ENCODE measurements at regions not wholly inside any gene's neighbourhood (a gene's known extent, or its start where the extent isn't known, plus 50 kb on each side); places are given as distances from the start of the nearest gene placed in this dataset.
"Not testable (repeated sequence)": the region's sequence is repeated elsewhere in the genome, so short reads cannot be mapped to it uniquely, and the experiment has no call there.

- TF ChIP-seq CTCF (IDR thresholded peaks at IDR 0.05; ENCODE audit: unreplicated experiment): no peak
- ChIA-PET POLR2A (interaction anchor here (0.7 to 0.9 kb wide), 2 partner anchors 34 to 234 kb away, joined by 3 to 5 read pairs; no protein-coding TSS in a partner anchor), CTCF (interaction anchor here (0.6 kb wide), 1 partner anchor 403 kb away, joined by 3 read pairs; no protein-coding TSS in a partner anchor)
- Mint-ChIP-seq H3K4me1 (ENCODE audit: insufficient read depth, unreplicated experiment) (no peaks in the 10 kb centered on the region), H3K27me3 (ENCODE audit: insufficient read depth, unreplicated experiment) (peaks cover 43% of the 10 kb centered on the region), H3K27ac (ENCODE audit: low read depth, unreplicated experiment) (no peak overlapping the region), H3K36me3 (ENCODE audit: insufficient read depth, unreplicated experiment) (no peaks in the 10 kb centered on the region), H3K9me3 (ENCODE audit: unreplicated experiment) (peaks cover 7% of the 10 kb centered on the region), H3K4me3 (ENCODE audit: unreplicated experiment) (no peak overlapping the region)
- intact Hi-C loops (cut with micrococcal nuclease): no loop called here
- no TSS peak for BruUV-seq (replicated peaks)
- DNase-seq (ENCODE audit: unreplicated experiment): no peak
Observed at GRCh38 chrX:17983389-17983788, 122.3 kb upstream of the RAI2 start.

GRCh38 chrX:17977696-17978095, 116.6 kb upstream of the RAI2 start:
- ChIA-PET POLR2A (no interaction called here), CTCF (no interaction called here)
- intact Hi-C loops (cut with micrococcal nuclease): no loop called here
- Mint-ChIP-seq H3K4me3 (ENCODE audit: unreplicated experiment) (no peak overlapping the region), H3K27me3 (ENCODE audit: insufficient read depth, unreplicated experiment) (peaks cover 33% of the 10 kb centered on the region), H3K27ac (ENCODE audit: low read depth, unreplicated experiment) (no peak overlapping the region), H3K9me3 (ENCODE audit: unreplicated experiment) (peaks cover 14% of the 10 kb centered on the region), H3K4me1 (ENCODE audit: insufficient read depth, unreplicated experiment) (no peaks in the 10 kb centered on the region), H3K36me3 (ENCODE audit: insufficient read depth, unreplicated experiment) (no peaks in the 10 kb centered on the region)
- TF ChIP-seq CTCF (IDR thresholded peaks at IDR 0.05; ENCODE audit: unreplicated experiment): no peak
- DNase-seq (ENCODE audit: unreplicated experiment): no peak
- no TSS peak for BruUV-seq (replicated peaks)

DNA sequence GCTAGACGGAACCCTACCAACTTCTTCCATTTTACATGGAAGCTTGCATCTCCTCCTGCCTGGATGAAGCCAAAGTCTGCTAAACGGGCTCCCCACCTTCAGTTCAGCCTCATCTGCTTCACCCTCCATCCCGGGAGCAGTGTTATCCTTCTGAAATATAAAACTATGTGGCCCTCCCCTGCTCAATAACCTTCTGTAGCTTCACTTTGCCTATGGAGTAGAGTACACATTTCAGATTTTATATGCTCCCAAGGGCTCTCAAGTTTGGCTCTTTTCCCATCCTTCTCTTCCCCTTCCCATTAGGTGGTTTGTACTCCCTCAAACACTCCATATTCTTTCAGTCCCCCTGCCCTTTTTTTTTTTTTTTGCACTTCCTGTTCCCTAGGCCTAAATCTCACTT, 115.9 kb upstream of the RAI2 start:
- no peaks in the 10 kb centered on the region for H3K4me1 Mint-ChIP-seq (ENCODE audit: insufficient read depth, unreplicated experiment)
- POLR2A ChIA-PET: no interaction called here
- no peak overlapping the region for H3K27ac Mint-ChIP-seq (ENCODE audit: low read depth, unreplicated experiment)
- peaks cover 14% of the 10 kb centered on the region for H3K9me3 Mint-ChIP-seq (ENCODE audit: unreplicated experiment)
- TF ChIP-seq CTCF (IDR thresholded peaks at IDR 0.05; ENCODE audit: unreplicated experiment): no peak
- H3K36me3 Mint-ChIP-seq (ENCODE audit: insufficient read depth, unreplicated experiment): no peaks in the 10 kb centered on the region
- DNase-seq (ENCODE audit: unreplicated experiment): no peak
- intact Hi-C loops (cut with micrococcal nuclease): no loop called here
- CTCF ChIA-PET: no interaction called here
- no TSS peak for BruUV-seq (replicated peaks)
- peaks cover 37% of the 10 kb centered on the region for H3K27me3 Mint-ChIP-seq (ENCODE audit: insufficient read depth, unreplicated experiment)
- H3K4me3 Mint-ChIP-seq (ENCODE audit: unreplicated experiment): no peak overlapping the region

DNA sequence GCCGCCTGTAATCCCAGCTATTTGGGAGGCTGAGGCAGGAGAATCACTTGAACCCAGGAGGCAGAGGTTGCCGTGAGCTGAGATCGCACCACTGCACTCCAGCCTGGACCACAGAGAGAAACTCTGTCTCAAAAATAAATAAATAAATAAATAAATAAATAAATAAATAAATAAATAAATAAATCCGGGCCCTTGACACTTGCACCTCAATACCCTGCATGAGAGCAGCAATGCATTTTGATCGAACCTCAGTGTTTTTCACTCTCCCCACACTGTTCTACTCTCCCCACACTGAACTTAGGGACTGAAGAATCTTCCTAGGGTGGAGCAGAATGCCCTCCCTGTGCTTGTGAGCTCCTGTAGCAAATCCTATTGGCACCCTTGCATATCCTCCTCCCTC, 114.3 kb upstream of the RAI2 start:
- POLR2A ChIA-PET; H3K4me1 Mint-ChIP-seq (ENCODE audit: insufficient read depth, unreplicated experiment): not testable (repeated sequence)
- peaks cover 37% of the 10 kb centered on the region for H3K27me3 Mint-ChIP-seq (ENCODE audit: insufficient read depth, unreplicated experiment)

GRCh38 chrX:17968367-17968766, 107.3 kb upstream of the RAI2 start:
- no TSS peak for BruUV-seq (replicated peaks)
- H3K27me3 Mint-ChIP-seq (ENCODE audit: insufficient read depth, unreplicated experiment): peaks cover 30% of the 10 kb centered on the region
- no peak overlapping the region for H3K4me3 Mint-ChIP-seq (ENCODE audit: unreplicated experiment)
- CTCF ChIA-PET: no interaction called here
- no peaks in the 10 kb centered on the region for H3K36me3 Mint-ChIP-seq (ENCODE audit: insufficient read depth, unreplicated experiment)
- H3K27ac Mint-ChIP-seq (ENCODE audit: low read depth, unreplicated experiment): no peak overlapping the region
- H3K9me3 Mint-ChIP-seq (ENCODE audit: unreplicated experiment): no peaks in the 10 kb centered on the region
- POLR2A ChIA-PET: no interaction called here
- DNase-seq (ENCODE audit: unreplicated experiment): no peak
- intact Hi-C loops (cut with micrococcal nuclease): no loop called here
- H3K4me1 Mint-ChIP-seq (ENCODE audit: insufficient read depth, unreplicated experiment): no peaks in the 10 kb centered on the region
- no peak for TF ChIP-seq CTCF (IDR thresholded peaks at IDR 0.05; ENCODE audit: unreplicated experiment)

More for the DNA sequence above, 114.3 kb upstream of the RAI2 start:
- H3K9me3 Mint-ChIP-seq (ENCODE audit: unreplicated experiment): peaks cover 14% of the 10 kb centered on the region
- BruUV-seq (replicated peaks); CTCF ChIA-PET; H3K27ac Mint-ChIP-seq (ENCODE audit: low read depth, unreplicated experiment); H3K36me3 Mint-ChIP-seq (ENCODE audit: insufficient read depth, unreplicated experiment); intact Hi-C loops (cut with micrococcal nuclease); DNase-seq (ENCODE audit: unreplicated experiment); H3K4me3 Mint-ChIP-seq (ENCODE audit: unreplicated experiment): not testable (repeated sequence)

Data from MCF 10A (cell line).